K562 (cell line): ENCODE measurements at regions not wholly inside any gene's neighbourhood (a gene's known extent, or its start where the extent isn't known, plus 50 kb on each side); places are given as distances from the start of the nearest gene placed in this dataset.

Experiments
- ATAC-seq: fragments of 200-7000 bp; cut with Tn5 transposase; 3 replicates; pipeline ENCODE4 v1.9.1; 2020; ENCODE audit warnings: moderate library complexity
- BruUV-seq: library from RNA; stranded (reverse); fragments of 400-500 nt; replicated peaks from 2 replicates; lab custom pipeline; 2021; lab: Mats Ljungman, UMichigan
- CTCF ChIA-PET: fragments of 300-600 bp; formaldehyde crosslinking; extraction: SDS; loops from one replicate; lab custom pipeline; 2021; ENCODE audit warnings: low intra/inter-chr PET ratio; lab: Yijun Ruan, JAX
- POLR2A ChIA-PET: fragments of 300-600, 350-650 bp; sonication (Branson Sonifier 250); formaldehyde crosslinking; extraction: SDS; loops from one replicate; lab custom pipeline; 2021; ENCODE audit warnings: antibody characterized with exemption, inconsistent platforms; lab: Yijun Ruan, JAX
- DNase-seq, 4 experiments: peaks; one replicate each; pipeline versions ENCODE4 v3.0.0 to v3.0.0-alpha.2; 2011 to 2018; ENCODE audit warnings: low spot score in 3 of 4, mixed read lengths in 3 of 4; ENCODE audit errors: extremely low read depth in 1 of 4
- FAIRE-seq: peaks from 2 replicates; lab custom pipeline; 2011; peaks lifted over from hg19 to GRCh38; lab: Jason Lieb, UNC
- H2AFZ ChIP-seq: 2 replicates; pipeline ENCODE4 v1.6.0; 2011; ENCODE audit warnings: low read depth, low read length, control low read depth, inconsistent platforms
- H3K27ac ChIP-seq: fragments of 200-600 bp; 3 replicates; pipeline ENCODE4 v1.8.0; 2011; ENCODE audit warnings: low read depth, mild to moderate bottlenecking, control low read depth, inconsistent platforms, low read length, moderate library complexity, mixed read lengths; ENCODE audit errors: extremely low read depth
- H3K27me3 ChIP-seq, 2 experiments: fragments of 300-600 bp in 1 of 2; 2 replicates in 1 of 2; 3 replicates in 1 of 2; pipeline versions ENCODE4 v1.6.0 to v1.8.0; 2011; ENCODE audit warnings: inconsistent platforms in 2 of 2, low read length in 2 of 2, mild to moderate bottlenecking in 1 of 2, mixed read lengths in 1 of 2, moderate library complexity in 1 of 2; ENCODE audit not compliant: control insufficient read depth in 2 of 2, insufficient read depth in 2 of 2
- H3K36me3 ChIP-seq: fragments of 300-600 bp; 3 replicates; pipeline ENCODE4 v1.8.0; 2011; ENCODE audit warnings: mild to moderate bottlenecking, low read length, inconsistent platforms; ENCODE audit not compliant: control insufficient read depth, insufficient read depth
- H3K4me1 ChIP-seq, 2 experiments: fragments of 200-600 bp in 1 of 2; replicated peaks in 1 of 2; 2 replicates in 1 of 2; 3 replicates in 1 of 2; pipeline versions ENCODE4 v1.5.1 to v1.8.0; 2011; ENCODE audit warnings: inconsistent platforms in 2 of 2, low read length in 2 of 2, mild to moderate bottlenecking in 1 of 2, mixed read lengths in 1 of 2, moderate library complexity in 1 of 2; ENCODE audit not compliant: control insufficient read depth in 2 of 2, insufficient read depth in 2 of 2
- H3K4me2 ChIP-seq: 2 replicates; pipeline ENCODE4 v1.6.1; 2011; ENCODE audit warnings: low read length, control low read depth, inconsistent platforms, mixed read lengths; ENCODE audit not compliant: insufficient read depth
- H3K4me3 ChIP-seq: fragments of 200-600 bp; sonication (generic), shearing (Covaris generic); 2 replicates; pipeline ENCODE4 v1.5.1; 2016; ENCODE audit warnings: control low read depth, inconsistent platforms
- H3K79me2 ChIP-seq: fragments of 200-600 bp; 3 replicates; pipeline ENCODE4 v1.8.0; 2011; ENCODE audit warnings: low read length, inconsistent platforms; ENCODE audit not compliant: control insufficient read depth, insufficient read depth
- H3K9ac ChIP-seq, 2 experiments: 2 replicates each; pipeline versions ENCODE4 v1.6.0 to v1.6.1; 2011; ENCODE audit warnings: low read depth in 2 of 2, low read length in 2 of 2, control low read depth in 1 of 2, inconsistent platforms in 1 of 2, mild to moderate bottlenecking in 1 of 2, mixed read lengths in 1 of 2; ENCODE audit not compliant: insufficient read depth in 1 of 2
- H3K9me1 ChIP-seq: one replicate; pipeline ENCODE4 v1.6.0; 2011; ENCODE audit warnings: inconsistent platforms, mild to moderate bottlenecking, low read length, moderate library complexity; ENCODE audit not compliant: control insufficient read depth, insufficient read depth
- H3K9me3 ChIP-seq: replicated peaks from 2 replicates; pipeline ENCODE4 v1.5.1; 2011; ENCODE audit warnings: low read depth, low read length, inconsistent platforms; ENCODE audit not compliant: control insufficient read depth, insufficient read depth
- H4K20me1 ChIP-seq: replicated peaks from 2 replicates; pipeline ENCODE4 v1.6.1; 2011; ENCODE audit warnings: low read length, inconsistent platforms, mixed read lengths; ENCODE audit not compliant: control insufficient read depth, insufficient read depth
- ATF3 ChIP-seq, 2 experiments: fragments of 450-650 bp in 1 of 2; sonication (generic) in 1 of 2; formaldehyde crosslinking in 1 of 2; IDR thresholded peaks in 1 of 2; conservative IDR thresholded peaks in 1 of 2; 2 replicates each; pipeline versions ENCODE4 v1.6.1 to v1.8.1; 2016 to 2023; ENCODE audit warnings: mild to moderate bottlenecking in 2 of 2, moderate library complexity in 2 of 2, inconsistent platforms in 1 of 2, missing genetic modification reagents in 1 of 2
- C11orf30 ChIP-seq: fragments of 450-650 bp; IDR thresholded peaks from 2 replicates; pipeline ENCODE4 v1.6.1; 2016; ENCODE audit warnings: low read depth, mild to moderate bottlenecking
- DDX20 ChIP-seq: fragments of 450-650 bp; IDR thresholded peaks from 2 replicates; pipeline ENCODE4 v1.6.1; 2016; ENCODE audit warnings: missing genetic modification characterization, low read depth, mild to moderate bottlenecking, missing compliant biosample characterization, moderate library complexity
- ESRRB ChIP-seq: fragments of 250-450 bp; sonication (Bioruptor Pico); IDR thresholded peaks from 2 replicates; pipeline ENCODE4 v1.5.0; 2020; ENCODE audit warnings: mild to moderate bottlenecking, moderate library complexity, borderline replicate concordance
- GATA2 ChIP-seq: sonication (generic); formaldehyde crosslinking; IDR thresholded peaks from 2 replicates; pipeline ENCODE4 v1.4.0; 2020; ENCODE audit warnings: mild to moderate bottlenecking, missing genetic modification reagents
- HMG20A ChIP-seq: fragments of 450-650 bp; formaldehyde crosslinking; conservative IDR thresholded peaks from 2 replicates; pipeline ENCODE4 v1.4.0; 2020; ENCODE audit warnings: mild to moderate bottlenecking, mixed read lengths
- IRF1 ChIP-seq: sonication (generic); formaldehyde crosslinking; IDR thresholded peaks from 2 replicates; pipeline ENCODE4 v1.8.0; 2022; ENCODE audit warnings: missing genetic modification reagents, mild to moderate bottlenecking, borderline replicate concordance
- LCOR ChIP-seq: sonication (generic); formaldehyde crosslinking; IDR thresholded peaks from 2 replicates; pipeline ENCODE4 v1.8.0; 2022; ENCODE audit warnings: mild to moderate bottlenecking, missing genetic modification reagents
- MLLT1 ChIP-seq, 2 experiments: fragments of 450-650 bp; IDR thresholded peaks; 2 replicates each; pipeline ENCODE4 v1.6.1; 2016
- NUFIP1 ChIP-seq: fragments of 450-650 bp; IDR thresholded peaks from 2 replicates; pipeline ENCODE4 v1.6.1; 2018; ENCODE audit not compliant: partially characterized antibody
- PCBP1 ChIP-seq: fragments of 200-400 bp; formaldehyde crosslinking; IDR thresholded peaks from 2 replicates; pipeline ENCODE4 v1.6.1; 2018; ENCODE audit warnings: mild to moderate bottlenecking, low read depth, low read length; ENCODE audit not compliant: poor library complexity, severe bottlenecking
- SRF ChIP-seq, 2 experiments: fragments of 250-450, 450-650 bp in 1 of 2; sonication (Bioruptor Pico) in 1 of 2; sonication (generic) in 1 of 2; formaldehyde crosslinking; IDR thresholded peaks; 2 replicates each; pipeline versions ENCODE4 v1.5.0 to v1.5.1; 2020 to 2022; ENCODE audit warnings: mild to moderate bottlenecking in 1 of 2, missing genetic modification reagents in 1 of 2
- STAG1 ChIP-seq: sonication (generic); formaldehyde crosslinking; IDR thresholded peaks from 2 replicates; pipeline ENCODE4 v1.5.0; 2020; ENCODE audit warnings: missing genetic modification reagents, borderline replicate concordance
- THAP7 ChIP-seq: fragments of 250-450 bp; sonication (Bioruptor Pico); IDR thresholded peaks from 2 replicates; pipeline ENCODE4 v1.5.0; 2021
- U2AF1 ChIP-seq: fragments of 200-400 bp; formaldehyde crosslinking; optimal IDR thresholded peaks from 2 replicates; pipeline ENCODE3; 2017; ENCODE audit warnings: mild to moderate bottlenecking, low read depth, low read length, moderate library complexity
- ZNF561 ChIP-seq: fragments of 450-650 bp; formaldehyde crosslinking; conservative IDR thresholded peaks from 2 replicates; pipeline ENCODE4 v1.4.0; 2020; ENCODE audit warnings: mild to moderate bottlenecking, moderate library complexity
- ZNF668 ChIP-seq: fragments of 250-450 bp; sonication (Bioruptor Pico); IDR thresholded peaks from 2 replicates; pipeline ENCODE4 v1.8.0; 2022; ENCODE audit warnings: mild to moderate bottlenecking, inconsistent platforms
- ZNF766 ChIP-seq: fragments of 200-800 bp; sonication (Bioruptor generic); conservative IDR thresholded peaks from 2 replicates; pipeline ENCODE4 v1.6.1; 2016; ENCODE audit warnings: missing genetic modification characterization, missing compliant biosample characterization
- WGBS: fragments of 100-300 bp; shearing (Covaris generic); methylation state at CpG from one replicate; pipeline ENCODE4 v1.1.6; 2016; ENCODE audit warnings: low coverage, mixed read lengths; ENCODE audit not compliant: insufficient coverage; ENCODE audit errors: missing lambda C conversion rate; 5-methylcytosine and 5-hydroxymethylcytosine counted together
- in situ Hi-C: fragments of 300-500 bp; cut with MboI; formaldehyde crosslinking; loops from 4 replicates; pipeline ENCODE4 v1.15.0; 2018; ENCODE audit warnings: inconsistent platforms, mixed read lengths
- intact Hi-C: fragments of 100-400 bp; cut with micrococcal nuclease; formaldehyde crosslinking; loops from 2 replicates; pipeline ENCODE4 v1.14.2; 2022

- WGBS = 0% methylated on average over 2 of the region's 2 CpGs
- CTCF ChIA-PET = no interaction called here
- TF ChIP-seq SRF (CRISPR knock-in tag; IDR thresholded peaks at IDR 0.05) (no peak), THAP7 (CRISPR knock-in tag) (no peak), LCOR (CRISPR knock-in tag) (no peak), DDX20 (tag) (no peak), ESRRB (no peak), IRF1 (CRISPR knock-in tag) (no peak), U2AF1 (no peak), GATA2 (CRISPR knock-in tag) (no peak), HMG20A (CRISPR knock-in tag) (no peak), ZNF668 (CRISPR knock-in tag) (no peak), STAG1 (CRISPR knock-in tag) (no peak), C11orf30 (no peak), MLLT1 (IDR thresholded peaks at IDR 0.05) (no peak), ATF3 (IDR thresholded peaks at IDR 0.05) (no peak), ATF3 (CRISPR knock-in tag; conservative IDR thresholded peaks at IDR 0.05) (no peak), ZNF766 (CRISPR knock-in tag) (no peak), NUFIP1 (no peak), PCBP1 (no peak), ZNF561 (CRISPR knock-in tag) (no peak)
Observed at GRCh38 chr6:22132656-22133055, 164.2 kb downstream of the PRL start.

More at GRCh38 chr6:22132656-22133055, 164.2 kb downstream of the PRL start:
- H3K9me3 ChIP-seq = no peaks in the 10 kb centered on the region
- no peaks in the 10 kb centered on the region for H3K36me3 ChIP-seq
- no peaks in the 10 kb centered on the region for H4K20me1 ChIP-seq
- ATAC-seq (no peak), FAIRE-seq (no peak), DNase-seq (no peak)
- POLR2A ChIA-PET = no interaction called here
- no peak overlapping the region for H3K4me2 ChIP-seq
- H2AFZ ChIP-seq = no peak overlapping the region
- no peak overlapping the region for H3K9ac ChIP-seq
- in situ Hi-C loops = no loop called here
- intact Hi-C loops = no loop called here
- H3K79me2 ChIP-seq = no peaks in the 10 kb centered on the region
- H3K9me1 ChIP-seq = no peaks in the 10 kb centered on the region
- H3K27ac ChIP-seq = no peak overlapping the region
- H3K4me1 ChIP-seq = no peaks in the 10 kb centered on the region
- no peaks in the 10 kb centered on the region for H3K27me3 ChIP-seq
- BruUV-seq = no TSS peak
- no peak overlapping the region for H3K4me3 ChIP-seq
